Activated T-helper 1 cell treated with anti-CD3 and anti-CD28 coated beads, Interleukin-12 subunit alpha, Interleukin-12 subunit beta, Interleukin-2, Interleukin-4 antibody, amounts not matched to agents 30 ng/mL and 10 ng/mL and 1 ng/mL, durations not matched to agents 14 hours and 24 hours and 36 hours (primary cell): ENCODE measurements at regions not wholly inside any gene's neighbourhood (a gene's known extent, or its start where the extent isn't known, plus 50 kb on each side); places are given as distances from the start of the nearest gene placed in this dataset.

Source experiments
- DNase-seq: peaks from one replicate; pipeline ENCODE4 v3.0.0; 2021; ENCODE audit warnings: low spot score
- H3K27ac Mint-ChIP-seq: one replicate; pipeline ENCODE4 v1.8.0; 2021; ENCODE audit warnings: mild to moderate bottlenecking, mixed read lengths
- H3K27me3 Mint-ChIP-seq: one replicate; pipeline ENCODE4 v1.8.0; 2022; ENCODE audit warnings: mild to moderate bottlenecking, moderate library complexity, mixed read lengths; ENCODE audit not compliant: insufficient read depth
- H3K36me3 Mint-ChIP-seq: one replicate; pipeline ENCODE4 v1.8.0; 2021; ENCODE audit warnings: low read depth, mixed read lengths
- H3K4me1 Mint-ChIP-seq: one replicate; pipeline ENCODE4 v1.8.0; 2021; ENCODE audit warnings: low read depth, mixed read lengths
- H3K4me3 Mint-ChIP-seq: one replicate; pipeline ENCODE4 v1.8.0; 2021; ENCODE audit warnings: mild to moderate bottlenecking, moderate library complexity, mixed read lengths
- H3K9me3 Mint-ChIP-seq: one replicate; pipeline ENCODE4 v1.8.0; 2021; ENCODE audit warnings: mixed read lengths
- intact Hi-C: fragments of 100-400 bp; cut with micrococcal nuclease; formaldehyde crosslinking; loops from one replicate; pipeline ENCODE4 v1.15.1; 2024

GRCh38 chr9:129358621-129359154 lies 180.6 kb upstream of the IER5L start:
- Mint-ChIP-seq H3K27ac (no peak overlapping the region), H3K4me3 (no peak overlapping the region), H3K36me3 (no peaks in the 10 kb centered on the region), H3K9me3 (peaks cover 8% of the 10 kb centered on the region), H3K4me1 (no peaks in the 10 kb centered on the region), H3K27me3 (no peaks in the 10 kb centered on the region)
- DNase-seq = no peak
- intact Hi-C loops = no loop called here

- intact Hi-C loops = no loop called here
- Mint-ChIP-seq H3K4me3 (no peak overlapping the region), H3K36me3 (no peaks in the 10 kb centered on the region), H3K4me1 (no peaks in the 10 kb centered on the region), H3K27ac (no peak overlapping the region), H3K9me3 (peaks cover 8% of the 10 kb centered on the region), H3K27me3 (no peaks in the 10 kb centered on the region)
- no peak for DNase-seq
Measured at GRCh38 chr9:129357773-129358245, 179.7 kb upstream of the IER5L start.

- Mint-ChIP-seq H3K4me1 (no peaks in the 10 kb centered on the region), H3K27me3 (no peaks in the 10 kb centered on the region), H3K4me3 (no peak overlapping the region), H3K9me3 (peaks cover 8% of the 10 kb centered on the region), H3K27ac (no peak overlapping the region), H3K36me3 (no peaks in the 10 kb centered on the region)
- intact Hi-C loops = no loop called here
- no peak for DNase-seq
Measured at GRCh38 chr9:129356871-129357772, 179.1 kb upstream of the IER5L start.

GRCh38 chr9:129355631-129356030 lies 177.6 kb upstream of the IER5L start:
- H3K9me3 Mint-ChIP-seq = peaks cover 8% of the 10 kb centered on the region
- no peaks in the 10 kb centered on the region for H3K4me1 Mint-ChIP-seq
- intact Hi-C loops = no loop called here
- H3K36me3 Mint-ChIP-seq = no peaks in the 10 kb centered on the region
- H3K27ac Mint-ChIP-seq = no peak overlapping the region
- no peak for DNase-seq
- H3K27me3 Mint-ChIP-seq = peaks cover 7% of the 10 kb centered on the region
- no peak overlapping the region for H3K4me3 Mint-ChIP-seq

- H3K27me3 Mint-ChIP-seq = peaks cover 8% of the 10 kb centered on the region
- intact Hi-C loops = no loop called here
- H3K27ac Mint-ChIP-seq = no peak overlapping the region
- H3K36me3 Mint-ChIP-seq = no peaks in the 10 kb centered on the region
- no peak for DNase-seq
- H3K4me1 Mint-ChIP-seq = no peaks in the 10 kb centered on the region
- H3K4me3 Mint-ChIP-seq = no peak overlapping the region
- peaks cover 8% of the 10 kb centered on the region for H3K9me3 Mint-ChIP-seq
Measured at GRCh38 chr9:129354498-129354897, 176.4 kb upstream of the IER5L start.

- Mint-ChIP-seq H3K4me3 (no peak overlapping the region), H3K27ac (no peak overlapping the region), H3K36me3 (no peaks in the 10 kb centered on the region), H3K27me3 (peaks cover 8% of the 10 kb centered on the region), H3K4me1 (no peaks in the 10 kb centered on the region), H3K9me3 (peaks cover 8% of the 10 kb centered on the region)
- no peak for DNase-seq
- intact Hi-C loops = no loop called here
Measured at GRCh38 chr9:129353697-129354336, 175.8 kb upstream of the IER5L start.

- Mint-ChIP-seq H3K9me3 (peaks cover 8% of the 10 kb centered on the region), H3K27ac (no peak overlapping the region)
Measured at GRCh38 chr9:129352146-129352865, 174.2 kb upstream of the IER5L start.

GRCh38 chr9:129351642-129352145 lies 173.6 kb upstream of the IER5L start:
- no peak for DNase-seq
- peaks cover 8% of the 10 kb centered on the region for H3K9me3 Mint-ChIP-seq
- intact Hi-C loops = no loop called here
- peaks cover 2% of the 10 kb centered on the region for H3K4me1 Mint-ChIP-seq
- H3K4me3 Mint-ChIP-seq = no peak overlapping the region
- no peak overlapping the region for H3K27ac Mint-ChIP-seq
- H3K36me3 Mint-ChIP-seq = no peaks in the 10 kb centered on the region
- H3K27me3 Mint-ChIP-seq = peaks cover 14% of the 10 kb centered on the region

More at GRCh38 chr9:129352146-129352865, 174.2 kb upstream of the IER5L start:
- DNase-seq = no peak
- Mint-ChIP-seq H3K4me1 (no peaks in the 10 kb centered on the region), H3K27me3 (peaks cover 14% of the 10 kb centered on the region), H3K36me3 (no peaks in the 10 kb centered on the region), H3K4me3 (no peak overlapping the region)
- intact Hi-C loops = no loop called here

- no peaks in the 10 kb centered on the region for H3K36me3 Mint-ChIP-seq
- H3K27me3 Mint-ChIP-seq = peaks cover 14% of the 10 kb centered on the region
- no peak for DNase-seq
- H3K4me3 Mint-ChIP-seq = no peak overlapping the region
- peaks cover 8% of the 10 kb centered on the region for H3K9me3 Mint-ChIP-seq
- intact Hi-C loops = no loop called here
- H3K4me1 Mint-ChIP-seq = peaks cover 6% of the 10 kb centered on the region
- H3K27ac Mint-ChIP-seq = no peak overlapping the region
Measured at GRCh38 chr9:129351058-129351641, 173.1 kb upstream of the IER5L start.

- Mint-ChIP-seq H3K4me1 (peaks cover 6% of the 10 kb centered on the region), H3K36me3 (no peaks in the 10 kb centered on the region), H3K9me3 (peaks cover under 1% of the 10 kb centered on the region), H3K27me3 (peaks cover 14% of the 10 kb centered on the region), H3K4me3 (no peak overlapping the region), H3K27ac (no peak overlapping the region)
- intact Hi-C loops = no loop called here
- DNase-seq = no peak
Measured at GRCh38 chr9:129350143-129350935, 172.3 kb upstream of the IER5L start.

- Mint-ChIP-seq H3K27ac (no peak overlapping the region), H3K27me3 (peaks cover 14% of the 10 kb centered on the region), H3K36me3 (no peaks in the 10 kb centered on the region), H3K4me1 (peaks cover 6% of the 10 kb centered on the region), H3K9me3 (no peaks in the 10 kb centered on the region), H3K4me3 (no peak overlapping the region)
- intact Hi-C loops = no loop called here
- no peak for DNase-seq
Measured at GRCh38 chr9:129349665-129349947, 171.5 kb upstream of the IER5L start.
